ENCODE measurements at regions not wholly inside any gene's neighbourhood (a gene's known extent, or its start where the extent isn't known, plus 50 kb on each side); places are given as distances from the start of the nearest gene placed in this dataset.
"Not testable (repeated sequence)": the region's sequence is repeated elsewhere in the genome, so short reads cannot be mapped to it uniquely, and the experiment has no call there.

GRCh38 chr5:148752375-148752774, 74.0 kb upstream of the ADRB2 start:
- CTCF ChIA-PET; H3K4me1 Mint-ChIP-seq; DNase-seq (ENCODE audit: low spot score); H3K36me3 Mint-ChIP-seq; ATAC-seq; H3K4me3 Mint-ChIP-seq; POLR2A ChIA-PET; H3K27ac Mint-ChIP-seq; H3K27me3 Mint-ChIP-seq (ENCODE audit: low read depth): not testable (repeated sequence)
- H3K9me3 Mint-ChIP-seq = peaks cover 32% of the 10 kb centered on the region

GRCh38 chr5:148759101-148759500, 67.3 kb upstream of the ADRB2 start:
- H3K9me3 Mint-ChIP-seq = peaks cover 14% of the 10 kb centered on the region
- no peak for ATAC-seq
- DNase-seq (ENCODE audit: low spot score) = no peak
- H3K4me1 Mint-ChIP-seq = no peaks in the 10 kb centered on the region
- H3K4me3 Mint-ChIP-seq = no peak overlapping the region
- H3K27ac Mint-ChIP-seq = no peak overlapping the region
- POLR2A ChIA-PET = no interaction called here
- H3K27me3 Mint-ChIP-seq (ENCODE audit: low read depth) = no peaks in the 10 kb centered on the region
- CTCF ChIA-PET = interaction anchor here (1.0 kb wide), 1 partner anchor 276 kb away, joined by 4 read pairs; no protein-coding TSS in a partner anchor
- H3K36me3 Mint-ChIP-seq = no peaks in the 10 kb centered on the region
- TF ChIP-seq SMAD4 (CRISPR knock-in tag; IDR thresholded peaks at IDR 0.05) (no peak), CREB1 (CRISPR knock-in tag; IDR thresholded peaks at IDR 0.05) (no peak), ZNF396 (CRISPR knock-in tag; IDR thresholded peaks at IDR 0.05; ENCODE audit: borderline replicate concordance) (no peak), ATF3 (CRISPR knock-in tag; conservative IDR thresholded peaks at IDR 0.05) (no peak), ZNF281 (CRISPR knock-in tag; IDR thresholded peaks at IDR 0.05) (no peak), AR (CRISPR knock-in tag; IDR thresholded peaks at IDR 0.05) (no peak), ZNF317 (CRISPR knock-in tag; IDR thresholded peaks at IDR 0.05; ENCODE audit: borderline replicate concordance, low read depth) (no peak), ZNF138 (CRISPR knock-in tag; conservative IDR thresholded peaks at IDR 0.05) (no peak), NFATC4 (CRISPR knock-in tag; IDR thresholded peaks at IDR 0.05) (no peak), ZNF671 (CRISPR knock-in tag; IDR thresholded peaks at IDR 0.05) (no peak), TP53 (CRISPR knock-in tag; IDR thresholded peaks at IDR 0.05) (no peak), SP1 (CRISPR knock-in tag; conservative IDR thresholded peaks at IDR 0.05) (no peak), USF2 (CRISPR knock-in tag; IDR thresholded peaks at IDR 0.05) (no peak), JUN (CRISPR knock-in tag; IDR thresholded peaks at IDR 0.05) (no peak), CBFB (CRISPR knock-in tag; IDR thresholded peaks at IDR 0.05; ENCODE audit: low read depth) (no peak)

- no peaks in the 10 kb centered on the region for H3K27me3 Mint-ChIP-seq (ENCODE audit: low read depth)
- DNase-seq (ENCODE audit: low spot score) (no peak), ATAC-seq (no peak)
- H3K4me1 Mint-ChIP-seq = no peaks in the 10 kb centered on the region
- H3K9me3 Mint-ChIP-seq = no peaks in the 10 kb centered on the region
- no peaks in the 10 kb centered on the region for H3K36me3 Mint-ChIP-seq
- ChIA-PET CTCF (interaction anchor here (1.2 kb wide), 2 partner anchors 20 to 30 kb away, joined by 4 to 6 read pairs; no protein-coding TSS in a partner anchor), POLR2A (no interaction called here)
- H3K4me3 Mint-ChIP-seq = no peak overlapping the region
- no peak overlapping the region for H3K27ac Mint-ChIP-seq
- TF ChIP-seq OVOL2 (CRISPR knock-in tag; IDR thresholded peaks at IDR 0.05; ENCODE audit: borderline replicate concordance) (no peak), AFF4 (CRISPR knock-in tag; IDR thresholded peaks at IDR 0.05; ENCODE audit: borderline replicate concordance) (no peak), PRRX2 (CRISPR knock-in tag; IDR thresholded peaks at IDR 0.05) (no peak), MYBL2 (CRISPR knock-in tag; IDR thresholded peaks at IDR 0.05) (no peak), ZNF281 (CRISPR knock-in tag; IDR thresholded peaks at IDR 0.05) (no peak)
These were observed 65.3 kb upstream of the ADRB2 start for GRCh38 chr5:148760945-148761638.

Data from WTC11 (cell line).